IPS-15b (cell line): ENCODE measurements at regions not wholly inside any gene's neighbourhood (a gene's known extent, or its start where the extent isn't known, plus 50 kb on each side); places are given as distances from the start of the nearest gene placed in this dataset.
A peak's percentile ranks its signal among the peaks of the same experiment; 100 is the strongest.
"Not testable (repeated sequence)": the region's sequence is repeated elsewhere in the genome, so short reads cannot be mapped to it uniquely, and the experiment has no call there.

ENCODE experiments used
- H3K27me3 ChIP-seq: one replicate; pipeline ENCODE4 v1.6.1; 2013; ENCODE audit warnings: low read length; ENCODE audit not compliant: control insufficient read depth, insufficient read depth
- H3K36me3 ChIP-seq: one replicate; pipeline ENCODE4 v1.6.1; 2013; ENCODE audit warnings: low read length; ENCODE audit not compliant: control insufficient read depth, insufficient read depth
- H3K4me1 ChIP-seq: one replicate; pipeline ENCODE4 v1.6.1; 2013; ENCODE audit warnings: mild to moderate bottlenecking, low read length; ENCODE audit not compliant: control insufficient read depth, insufficient read depth
- H3K4me3 ChIP-seq: one replicate; pipeline ENCODE4 v1.5.1; 2013; ENCODE audit warnings: low read depth, low read length
- H3K9ac ChIP-seq: one replicate; pipeline ENCODE4 v1.6.1; 2013; ENCODE audit warnings: low read depth, mild to moderate bottlenecking, low read length
- H3K9me3 ChIP-seq: one replicate; pipeline ENCODE4 v1.6.1; 2013; ENCODE audit warnings: mild to moderate bottlenecking, low read length; ENCODE audit not compliant: control insufficient read depth, insufficient read depth

- H3K4me1 ChIP-seq, result no peaks in the 10 kb centered on the region
- no peak overlapping the region for H3K9ac ChIP-seq
- H3K4me3 ChIP-seq, result no peak overlapping the region
- H3K27me3 ChIP-seq, result no peaks in the 10 kb centered on the region
- no peaks in the 10 kb centered on the region for H3K9me3 ChIP-seq
- H3K36me3 ChIP-seq, result no peaks in the 10 kb centered on the region
Measured at GRCh38 chr3:110869736-110870135, 201.9 kb upstream of the NECTIN3 start.

GRCh38 chr3:110871869-110872268 is 199.7 kb upstream of the NECTIN3 start:
- no peaks in the 10 kb centered on the region for H3K4me1 ChIP-seq
- H3K9ac ChIP-seq, result no peak overlapping the region
- no peaks in the 10 kb centered on the region for H3K9me3 ChIP-seq
- no peaks in the 10 kb centered on the region for H3K36me3 ChIP-seq
- no peaks in the 10 kb centered on the region for H3K27me3 ChIP-seq
- no peak overlapping the region for H3K4me3 ChIP-seq

- Histone ChIP-seq H3K4me1 (no peaks in the 10 kb centered on the region), H3K9ac (no peak overlapping the region), H3K4me3 (no peak overlapping the region), H3K9me3 (no peaks in the 10 kb centered on the region), H3K27me3 (no peaks in the 10 kb centered on the region), H3K36me3 (no peaks in the 10 kb centered on the region)
Measured at GRCh38 chr3:110878692-110879091, 192.9 kb upstream of the NECTIN3 start.

- Histone ChIP-seq H3K9me3 (no peaks in the 10 kb centered on the region), H3K27me3 (no peaks in the 10 kb centered on the region), H3K4me1 (no peaks in the 10 kb centered on the region), H3K36me3 (no peaks in the 10 kb centered on the region), H3K9ac (no peak overlapping the region), H3K4me3 (no peak overlapping the region)
Measured at GRCh38 chr3:110881069-110881468, 190.5 kb upstream of the NECTIN3 start.

GRCh38 chr3:110886222-110886893 is 185.3 kb upstream of the NECTIN3 start:
- no peaks in the 10 kb centered on the region for H3K4me1 ChIP-seq
- no peak overlapping the region for H3K4me3 ChIP-seq
- H3K9me3 ChIP-seq, result no peaks in the 10 kb centered on the region
- H3K27me3 ChIP-seq, result no peaks in the 10 kb centered on the region
- H3K9ac ChIP-seq, result no peak overlapping the region
- H3K36me3 ChIP-seq, result no peaks in the 10 kb centered on the region

GRCh38 chr3:110887176-110887575 is 184.4 kb upstream of the NECTIN3 start:
- H3K36me3 ChIP-seq, result no peaks in the 10 kb centered on the region
- no peak overlapping the region for H3K9ac ChIP-seq
- H3K9me3 ChIP-seq, result no peaks in the 10 kb centered on the region
- H3K4me1 ChIP-seq, result no peaks in the 10 kb centered on the region
- H3K27me3 ChIP-seq, result no peaks in the 10 kb centered on the region
- H3K4me3 ChIP-seq, result no peak overlapping the region

- not testable (repeated sequence) for H3K9ac ChIP-seq
Measured at GRCh38 chr3:110888625-110889375, 182.8 kb upstream of the NECTIN3 start.

GRCh38 chr3:110889376-110889699 is 182.3 kb upstream of the NECTIN3 start:
- H3K27me3 ChIP-seq, H3K9ac ChIP-seq, H3K4me1 ChIP-seq, H3K36me3 ChIP-seq, H3K9me3 ChIP-seq, H3K4me3 ChIP-seq: not testable (repeated sequence)

More at GRCh38 chr3:110888625-110889375, 182.8 kb upstream of the NECTIN3 start:
- H3K27me3 ChIP-seq, H3K9me3 ChIP-seq, H3K36me3 ChIP-seq, H3K4me1 ChIP-seq: not testable (repeated sequence)
- H3K4me3 ChIP-seq, result peak overlapping the region; percentile 48

GRCh38 chr3:110894574-110894973 is 177.0 kb upstream of the NECTIN3 start:
- Histone ChIP-seq H3K36me3 (no peaks in the 10 kb centered on the region), H3K9ac (no peak overlapping the region), H3K4me1 (no peaks in the 10 kb centered on the region), H3K4me3 (no peak overlapping the region), H3K27me3 (no peaks in the 10 kb centered on the region), H3K9me3 (no peaks in the 10 kb centered on the region)

GRCh38 chr3:110895054-110895453 is 176.6 kb upstream of the NECTIN3 start:
- H3K27me3 ChIP-seq, result no peaks in the 10 kb centered on the region
- no peak overlapping the region for H3K4me3 ChIP-seq
- no peak overlapping the region for H3K9ac ChIP-seq
- no peaks in the 10 kb centered on the region for H3K4me1 ChIP-seq
- no peaks in the 10 kb centered on the region for H3K9me3 ChIP-seq
- H3K36me3 ChIP-seq, result no peaks in the 10 kb centered on the region

GRCh38 chr3:110897046-110897445 is 174.6 kb upstream of the NECTIN3 start:
- Histone ChIP-seq H3K36me3 (no peaks in the 10 kb centered on the region), H3K9ac (no peak overlapping the region), H3K9me3 (no peaks in the 10 kb centered on the region), H3K4me1 (no peaks in the 10 kb centered on the region), H3K4me3 (no peak overlapping the region), H3K27me3 (no peaks in the 10 kb centered on the region)

GRCh38 chr3:110900576-110900975 is 171.0 kb upstream of the NECTIN3 start:
- H3K9me3 ChIP-seq, result no peaks in the 10 kb centered on the region
- H3K27me3 ChIP-seq, result no peaks in the 10 kb centered on the region
- H3K36me3 ChIP-seq, result no peaks in the 10 kb centered on the region
- no peak overlapping the region for H3K9ac ChIP-seq
- H3K4me3 ChIP-seq, result no peak overlapping the region
- no peaks in the 10 kb centered on the region for H3K4me1 ChIP-seq
